Mesenteric fat pad (tissue), 1 donor: ENCODE measurements at regions not wholly inside any gene's neighbourhood (a gene's known extent, or its start where the extent isn't known, plus 50 kb on each side); places are given as distances from the start of the nearest gene placed in this dataset.

Source experiments
- DNase-seq: peaks from one replicate; pipeline ENCODE4 v3.0.0-alpha.2; 2020; ENCODE audit warnings: low spot score
- donor health status: DM: yes; HTN: yes; CAD: no.

DNA sequence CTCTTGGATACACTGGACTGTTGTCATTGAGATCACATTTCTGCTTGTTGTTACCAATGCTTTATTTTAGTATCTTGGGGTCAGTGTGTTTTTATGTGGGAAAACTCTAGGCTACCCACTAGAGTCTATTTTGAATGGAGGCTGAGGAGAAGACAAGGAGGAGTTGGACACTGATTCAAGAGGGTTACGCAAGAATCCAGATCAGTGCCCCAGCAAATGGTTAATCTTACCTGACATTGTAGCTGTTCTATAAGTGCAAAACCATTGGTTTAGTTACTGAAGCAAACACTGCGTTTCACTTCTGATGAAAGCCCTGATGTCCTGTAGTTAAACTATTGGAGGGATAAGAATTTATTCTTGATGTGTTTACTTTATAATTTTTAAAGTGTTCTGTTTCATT lies 331.1 kb upstream of the NR3C2 start:
- DNase-seq: no peak

DNA sequence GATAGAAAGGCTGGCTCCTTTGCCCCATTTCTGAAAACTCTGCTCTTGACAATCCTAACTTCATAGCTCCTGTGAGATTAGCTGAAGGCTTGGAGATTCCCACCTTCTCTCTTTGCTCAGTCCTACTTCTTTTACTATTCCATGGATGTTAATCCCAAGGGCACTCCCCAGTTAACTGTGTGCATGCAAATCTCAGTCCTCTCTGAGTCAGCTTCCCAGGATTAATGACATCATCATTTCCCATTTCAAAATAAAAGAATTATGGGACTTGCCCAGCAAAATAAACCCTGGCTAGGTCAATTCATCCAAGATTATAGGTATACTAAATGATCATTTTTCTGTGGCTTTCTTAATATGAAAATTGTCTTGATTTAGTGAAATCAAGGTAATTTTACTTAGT lies 328.6 kb upstream of the NR3C2 start:
- DNase-seq: no peak

DNA sequence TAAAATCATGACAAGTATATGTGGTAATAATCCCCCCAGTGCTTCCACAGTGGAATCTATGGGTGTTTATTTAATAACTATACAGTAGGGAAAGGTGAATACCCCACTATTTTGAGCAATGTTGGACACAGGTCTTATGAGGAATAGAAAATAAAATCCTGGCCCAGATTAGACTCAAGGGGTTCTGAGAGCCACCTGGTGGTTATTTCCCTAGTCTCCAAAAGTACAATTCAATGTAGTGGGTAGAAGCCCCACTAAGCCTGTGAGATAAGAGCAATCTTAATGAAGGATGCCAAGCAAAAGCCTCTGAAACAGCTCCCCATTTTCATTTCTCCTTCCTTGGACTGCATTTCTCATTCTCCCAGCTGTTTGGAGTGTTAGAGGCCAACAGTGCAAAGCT lies 328.2 kb upstream of the NR3C2 start:
- no peak for DNase-seq

- DNase-seq: no peak
These were observed 322.5 kb upstream of the NR3C2 start for GRCh38 chr4:148764720-148765119.

- no peak for DNase-seq
These were observed 315.0 kb upstream of the NR3C2 start for GRCh38 chr4:148757171-148757570.

GRCh38 chr4:148749403-148749802 lies 307.2 kb upstream of the NR3C2 start:
- DNase-seq: no peak

- DNase-seq: no peak
These were observed 305.6 kb upstream of the NR3C2 start for GRCh38 chr4:148747721-148748268.

GRCh38 chr4:148740701-148741100 lies 298.5 kb upstream of the NR3C2 start:
- DNase-seq: no peak

DNA sequence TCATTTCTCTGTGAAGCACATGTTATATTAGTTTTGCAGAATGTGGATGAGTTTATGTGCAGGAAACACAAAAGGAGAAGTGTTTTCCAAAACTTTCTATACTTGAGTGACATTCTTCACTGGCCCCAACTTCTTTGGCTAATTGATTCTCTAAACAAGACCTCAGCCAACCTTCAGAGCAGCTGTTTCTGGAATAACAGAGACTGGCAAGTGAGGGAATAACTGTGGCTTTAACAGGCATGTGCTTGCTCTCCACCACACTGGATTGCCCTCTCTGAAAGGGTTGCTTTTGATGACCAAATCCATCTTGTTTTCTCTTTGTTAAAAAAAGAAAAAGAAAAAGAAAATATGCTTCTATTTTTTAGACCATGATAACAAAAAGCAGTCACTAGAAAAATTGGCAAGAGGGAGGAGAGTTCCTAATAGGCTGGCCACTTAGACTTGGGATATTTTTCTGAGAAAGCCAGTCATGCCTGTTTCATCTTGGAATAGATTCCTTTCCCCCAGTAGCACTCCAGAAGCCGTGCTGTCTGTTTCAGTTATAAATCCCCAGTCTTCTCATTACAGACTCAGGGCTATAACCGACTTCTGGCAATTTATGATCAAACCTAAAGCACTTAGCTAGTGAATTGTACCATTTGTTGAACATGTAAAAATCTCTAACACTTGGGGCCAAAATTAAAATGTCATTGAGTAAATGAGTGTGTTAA lies 295.0 kb upstream of the NR3C2 start:
- DNase-seq: no peak

DNA sequence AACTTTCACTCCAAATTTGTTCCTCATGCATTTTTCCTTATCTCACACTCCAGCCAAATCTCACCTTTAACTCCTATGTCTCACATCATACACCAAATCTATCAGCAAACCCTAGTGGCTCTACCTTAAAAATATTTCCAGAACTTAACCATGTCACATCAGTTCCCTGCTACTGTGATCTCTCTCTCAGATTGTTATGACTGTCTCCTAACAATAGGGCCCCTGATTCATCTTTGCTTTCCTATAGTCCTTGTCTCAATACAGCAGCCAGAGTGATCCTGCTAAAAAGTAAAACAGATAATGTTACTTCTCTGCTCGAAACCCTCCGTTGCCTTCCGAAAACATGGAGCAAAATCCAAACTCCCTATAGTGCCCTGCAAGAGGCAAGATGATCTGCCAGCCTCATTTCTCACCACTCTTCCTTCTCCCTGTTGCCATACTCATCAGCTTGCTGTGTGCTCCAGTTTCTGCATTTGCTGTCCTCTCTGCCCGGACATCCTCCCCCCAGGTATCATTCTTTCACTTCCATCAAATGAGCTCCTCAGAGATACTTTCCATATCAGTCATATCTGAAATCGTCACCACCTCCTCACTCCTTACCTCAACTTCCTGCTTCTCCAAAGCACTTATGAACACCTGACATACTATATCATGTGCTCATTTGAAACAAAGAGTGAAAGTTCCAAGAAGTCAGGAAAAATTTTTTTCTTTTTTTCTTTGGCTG lies 293.4 kb upstream of the NR3C2 start:
- DNase-seq: no peak

DNA sequence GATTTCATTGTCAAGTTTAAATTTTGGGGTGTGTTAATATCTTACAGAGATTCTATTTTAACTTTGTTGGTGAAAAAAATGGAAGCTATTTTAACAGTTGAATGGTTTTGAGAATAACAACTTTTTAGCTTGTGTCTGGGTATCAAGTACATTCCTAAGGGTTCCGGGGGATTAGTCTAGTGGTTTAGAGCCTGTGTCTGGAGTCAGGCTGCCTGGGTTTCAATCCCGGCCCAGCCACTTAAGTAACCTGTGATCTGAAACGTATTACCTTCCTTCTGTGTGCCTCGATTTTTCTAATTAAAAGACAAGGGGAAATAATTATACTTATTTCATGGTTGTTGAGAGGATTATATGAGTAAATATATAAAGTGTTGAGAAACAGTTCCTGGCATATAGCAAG lies 288.6 kb upstream of the NR3C2 start:
- no peak for DNase-seq

GRCh38 chr4:148730082-148730640 lies 287.9 kb upstream of the NR3C2 start:
- DNase-seq: no peak

DNA sequence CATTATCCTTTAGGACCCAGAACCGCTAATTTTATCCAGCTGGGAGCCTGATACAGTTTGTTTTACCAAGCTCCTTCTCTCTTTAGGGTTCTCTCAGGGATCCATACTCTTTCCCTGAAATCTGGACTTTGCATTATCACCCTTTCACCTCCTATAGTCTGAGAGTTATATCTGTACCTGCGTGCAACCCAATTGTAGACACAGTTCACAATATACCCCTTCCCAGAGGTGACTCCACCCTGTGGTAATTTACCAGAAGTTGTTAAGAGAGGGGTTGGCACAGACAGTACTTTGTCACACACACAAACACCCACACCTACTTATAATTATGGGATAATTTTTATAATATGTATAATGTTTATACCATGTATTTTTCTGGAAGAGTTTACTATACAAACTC lies 275.8 kb upstream of the NR3C2 start:
- DNase-seq: no peak

DNA sequence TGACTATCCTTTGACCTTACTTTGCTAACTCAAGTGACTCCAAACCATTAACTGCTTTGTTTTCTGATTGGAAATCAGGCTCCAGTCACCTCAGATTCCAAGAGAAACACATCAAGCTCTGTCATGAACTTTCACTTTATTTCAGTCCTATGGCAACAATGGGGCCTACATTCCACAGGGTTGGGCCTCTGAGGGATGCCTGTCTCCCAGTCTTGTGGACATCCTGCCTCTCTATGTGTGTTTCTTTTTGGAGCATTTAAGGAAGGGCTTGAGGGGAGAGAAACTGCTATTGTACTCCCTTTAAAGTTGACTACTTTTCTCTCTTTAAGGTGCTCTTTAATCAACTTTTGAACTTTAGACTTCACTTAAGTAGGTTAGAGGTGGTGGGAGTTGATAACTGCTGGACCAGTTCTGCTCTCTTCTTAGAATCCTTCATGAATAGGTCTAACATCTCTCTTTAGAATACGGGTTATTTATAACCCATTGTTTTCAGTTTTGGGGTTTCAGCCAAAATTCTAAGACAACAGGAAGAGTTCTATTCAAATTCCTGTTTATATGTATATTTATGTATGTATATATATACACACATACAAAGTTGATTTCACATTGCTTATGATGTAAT lies 274.3 kb upstream of the NR3C2 start:
- DNase-seq: no peak

DNA sequence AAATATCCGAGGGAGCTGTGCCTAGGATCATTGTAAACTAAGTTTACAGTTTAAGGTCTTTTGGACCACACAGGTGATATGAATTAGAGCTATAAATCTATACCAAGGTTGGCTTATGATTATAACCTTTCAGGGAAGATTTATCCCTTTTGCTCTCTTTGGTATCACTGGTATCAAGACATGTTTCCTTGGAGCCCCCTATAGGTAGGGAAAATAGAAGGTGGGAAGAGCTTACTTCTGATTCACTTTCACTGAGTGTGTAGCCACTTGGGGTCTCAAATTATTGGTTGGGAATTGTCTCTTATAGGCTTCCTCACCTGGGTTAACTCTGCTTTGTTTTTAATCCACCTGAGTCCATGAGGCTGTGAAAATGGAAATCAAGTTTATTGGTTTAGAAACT lies 262.1 kb upstream of the NR3C2 start:
- DNase-seq: no peak

DNA sequence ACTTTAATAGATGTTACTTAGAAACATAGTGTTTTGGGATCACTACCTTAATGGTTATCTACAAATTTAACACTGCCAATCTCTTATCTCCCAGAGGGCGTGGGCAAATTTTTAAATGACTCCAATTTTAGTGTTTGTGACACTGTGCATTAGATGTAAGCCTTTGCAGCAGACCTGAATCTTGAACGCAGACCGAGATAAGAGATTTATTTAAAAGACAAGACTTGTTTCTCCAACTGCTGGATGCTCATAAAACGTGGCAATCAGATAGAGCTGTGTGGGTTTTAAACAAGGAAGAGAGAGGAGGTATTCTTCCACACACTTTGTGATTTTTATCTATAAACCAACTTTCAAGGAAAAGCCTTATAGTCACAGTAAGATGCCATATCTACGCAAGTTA lies 252.5 kb upstream of the NR3C2 start:
- DNase-seq: no peak

GRCh38 chr4:148693913-148694649 lies 251.9 kb upstream of the NR3C2 start:
- no peak for DNase-seq

GRCh38 chr4:148692242-148692641 lies 250.0 kb upstream of the NR3C2 start:
- DNase-seq: no peak

DNA sequence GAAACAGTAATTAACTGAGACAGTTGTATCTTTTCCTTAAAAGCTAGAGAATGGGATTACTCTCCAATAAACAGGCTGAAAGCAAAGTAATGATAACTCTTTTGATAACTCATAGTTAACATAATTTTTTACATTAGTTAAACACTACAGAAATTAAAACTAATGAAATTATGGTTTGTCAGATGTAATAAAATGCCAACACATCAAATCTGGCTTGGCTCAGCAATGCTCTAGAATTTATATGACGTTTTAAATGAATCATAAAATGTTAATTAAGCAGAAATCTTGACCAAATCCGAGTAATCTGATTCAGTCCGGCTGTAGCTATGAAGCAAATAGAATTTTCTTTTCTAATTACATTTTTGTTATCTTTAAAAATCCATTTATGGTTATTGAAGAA lies 244.2 kb upstream of the NR3C2 start:
- no peak for DNase-seq

- DNase-seq: no peak
These were observed 242.4 kb upstream of the NR3C2 start for GRCh38 chr4:148684638-148685037.

DNA sequence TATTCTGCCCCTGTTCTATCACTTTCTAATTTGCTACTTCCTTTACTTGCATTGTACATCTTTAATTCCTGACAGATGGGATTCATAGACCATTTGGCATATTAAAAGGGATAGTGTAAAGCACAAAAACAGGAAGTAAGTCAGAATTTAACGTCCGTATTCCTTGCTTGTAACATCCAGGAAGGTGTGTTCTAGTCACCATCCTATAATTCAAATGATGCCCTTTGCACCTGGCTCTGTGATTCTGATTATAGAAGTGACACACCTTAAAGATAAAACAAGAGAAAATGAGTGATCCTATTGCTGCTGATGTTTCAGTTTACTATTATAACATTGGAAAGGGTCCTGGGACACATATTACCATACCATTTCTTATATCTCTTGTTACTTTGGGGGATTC lies 238.7 kb upstream of the NR3C2 start:
- no peak for DNase-seq
